OCI-LY1 (cell line): ENCODE measurements at regions not wholly inside any gene's neighbourhood (a gene's known extent, or its start where the extent isn't known, plus 50 kb on each side); places are given as distances from the start of the nearest gene placed in this dataset.

Experiments used
- H2AFZ ChIP-seq: fragments of 200-600 bp; sonication (generic), shearing (Covaris generic); 2 replicates; pipeline ENCODE4 v1.6.0; 2014; ENCODE audit warnings: antibody characterized with exemption, mild to moderate bottlenecking, low read length
- H3F3A ChIP-seq: fragments of 200-600 bp; sonication (generic), shearing (Covaris generic); 2 replicates; pipeline ENCODE4 v1.6.0; 2014; ENCODE audit warnings: mild to moderate bottlenecking, antibody characterized with exemption, low read length, moderate library complexity; ENCODE audit not compliant: insufficient read depth
- H3K27ac ChIP-seq: fragments of 200-600 bp; sonication (generic); 2 replicates; pipeline ENCODE4 v1.5.1; 2014; ENCODE audit warnings: low read length, mixed run types, mild to moderate bottlenecking, low read depth; ENCODE audit not compliant: poor library complexity, severe bottlenecking
- H3K27me3 ChIP-seq: fragments of 200-600 bp; sonication (generic); 2 replicates; pipeline ENCODE4 v1.6.0; 2014; ENCODE audit warnings: antibody characterized with exemption, mild to moderate bottlenecking, low read length, moderate library complexity; ENCODE audit not compliant: insufficient read depth
- H3K36me3 ChIP-seq: fragments of 200-600 bp; sonication (generic); 2 replicates; pipeline ENCODE4 v1.6.1; 2014; ENCODE audit warnings: mild to moderate bottlenecking, antibody characterized with exemption, low read length, moderate library complexity, mixed read lengths; ENCODE audit not compliant: insufficient read depth
- H3K4me1 ChIP-seq: fragments of 200-600 bp; sonication (generic); 2 replicates; pipeline ENCODE4 v1.5.1; 2014; ENCODE audit warnings: mild to moderate bottlenecking, low read length, moderate library complexity; ENCODE audit not compliant: insufficient read depth, severe bottlenecking
- H3K4me2 ChIP-seq: fragments of 200-600 bp; sonication (generic), shearing (Covaris generic); 2 replicates; pipeline ENCODE4 v1.6.1; 2014; ENCODE audit warnings: low read length
- H3K4me3 ChIP-seq: fragments of 200-600 bp; sonication (generic); 2 replicates; pipeline ENCODE4 v1.5.1; 2014; ENCODE audit warnings: low read length, low read depth, mild to moderate bottlenecking, mixed read lengths; ENCODE audit not compliant: poor library complexity, severe bottlenecking
- H3K79me2 ChIP-seq: fragments of 200-600 bp; shearing (Covaris generic); 2 replicates; pipeline ENCODE4 v1.6.1; 2016; ENCODE audit warnings: mixed run types, low read length, mixed read lengths; ENCODE audit not compliant: insufficient read depth
- H3K9ac ChIP-seq: fragments of 200-600 bp; sonication (generic), shearing (Covaris generic); 2 replicates; pipeline ENCODE4 v1.6.1; 2014; ENCODE audit warnings: mild to moderate bottlenecking, low read length, mixed read lengths
- H3K9me2 ChIP-seq: fragments of 200-600 bp; sonication (generic), shearing (Covaris generic); 2 replicates; pipeline ENCODE4 v1.6.1; 2014; ENCODE audit warnings: low read depth, mild to moderate bottlenecking, low read length, mixed read lengths
- H3K9me3 ChIP-seq: fragments of 200-600 bp; shearing (Covaris generic); 2 replicates; pipeline ENCODE4 v1.6.1; 2014; ENCODE audit warnings: low read length, mixed read lengths
- H4K20me1 ChIP-seq: fragments of 200-600 bp; sonication (generic), shearing (Covaris generic); 2 replicates; pipeline ENCODE4 v1.6.0; 2016; ENCODE audit warnings: mild to moderate bottlenecking, low read length; ENCODE audit not compliant: insufficient read depth
- EZH2 ChIP-seq: fragments of 200-600 bp; sonication (generic), shearing (Covaris generic); IDR thresholded peaks from 2 replicates; pipeline ENCODE4 v1.8.0; 2017; ENCODE audit warnings: borderline replicate concordance, mixed run types, mild to moderate bottlenecking, antibody characterized with exemption, low read length, moderate library complexity, mixed read lengths
- TF ChIP-seq, protein P1 (sequence below): fragments of 200-600 bp; sonication (generic), shearing (Covaris generic); IDR thresholded peaks from 2 replicates; pipeline ENCODE4 v1.5.1; 2017; ENCODE audit warnings: mild to moderate bottlenecking, antibody characterized with exemption, low read length, moderate library complexity, mixed read lengths

DNA sequence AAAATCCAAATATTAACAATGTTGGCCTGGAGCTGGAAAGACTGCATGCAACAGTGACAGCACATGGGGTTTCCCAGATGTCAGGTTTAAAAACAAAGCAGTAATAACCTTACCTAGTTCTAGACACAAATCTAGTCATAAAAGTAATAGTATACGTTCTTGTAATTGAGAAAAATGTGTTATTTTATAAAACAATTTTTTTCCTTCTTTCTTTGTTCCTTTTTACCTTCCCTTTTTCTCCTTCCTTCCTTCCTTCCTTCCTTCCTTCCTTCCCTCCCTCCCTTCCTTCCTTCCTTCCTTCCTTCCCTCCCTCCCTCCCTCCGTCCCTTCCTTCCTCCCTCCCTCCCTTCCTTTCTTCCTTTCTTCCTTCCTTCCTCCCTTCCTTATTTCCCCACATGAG is 242.7 kb upstream of the PDE10A start:
- H4K20me1 ChIP-seq, result no peaks in the 10 kb centered on the region
- no peaks in the 10 kb centered on the region for H3K9me3 ChIP-seq
- H3K4me3 ChIP-seq, result no peak overlapping the region
- no peak overlapping the region for H3K4me2 ChIP-seq
- H3K27ac ChIP-seq, result no peak overlapping the region
- TF ChIP-seq, protein P1, sequence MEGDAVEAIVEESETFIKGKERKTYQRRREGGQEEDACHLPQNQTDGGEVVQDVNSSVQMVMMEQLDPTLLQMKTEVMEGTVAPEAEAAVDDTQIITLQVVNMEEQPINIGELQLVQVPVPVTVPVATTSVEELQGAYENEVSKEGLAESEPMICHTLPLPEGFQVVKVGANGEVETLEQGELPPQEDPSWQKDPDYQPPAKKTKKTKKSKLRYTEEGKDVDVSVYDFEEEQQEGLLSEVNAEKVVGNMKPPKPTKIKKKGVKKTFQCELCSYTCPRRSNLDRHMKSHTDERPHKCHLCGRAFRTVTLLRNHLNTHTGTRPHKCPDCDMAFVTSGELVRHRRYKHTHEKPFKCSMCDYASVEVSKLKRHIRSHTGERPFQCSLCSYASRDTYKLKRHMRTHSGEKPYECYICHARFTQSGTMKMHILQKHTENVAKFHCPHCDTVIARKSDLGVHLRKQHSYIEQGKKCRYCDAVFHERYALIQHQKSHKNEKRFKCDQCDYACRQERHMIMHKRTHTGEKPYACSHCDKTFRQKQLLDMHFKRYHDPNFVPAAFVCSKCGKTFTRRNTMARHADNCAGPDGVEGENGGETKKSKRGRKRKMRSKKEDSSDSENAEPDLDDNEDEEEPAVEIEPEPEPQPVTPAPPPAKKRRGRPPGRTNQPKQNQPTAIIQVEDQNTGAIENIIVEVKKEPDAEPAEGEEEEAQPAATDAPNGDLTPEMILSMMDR, result no peak
- no peak for TF ChIP-seq EZH2
- no peaks in the 10 kb centered on the region for H3K36me3 ChIP-seq
- no peak overlapping the region for H2AFZ ChIP-seq
- H3K27me3 ChIP-seq, result no peaks in the 10 kb centered on the region
- H3K9ac ChIP-seq, result no peak overlapping the region
- no peaks in the 10 kb centered on the region for H3F3A ChIP-seq
- H3K4me1 ChIP-seq, result no peaks in the 10 kb centered on the region
- H3K79me2 ChIP-seq, result no peaks in the 10 kb centered on the region
- H3K9me2 ChIP-seq, result no peaks in the 10 kb centered on the region

DNA sequence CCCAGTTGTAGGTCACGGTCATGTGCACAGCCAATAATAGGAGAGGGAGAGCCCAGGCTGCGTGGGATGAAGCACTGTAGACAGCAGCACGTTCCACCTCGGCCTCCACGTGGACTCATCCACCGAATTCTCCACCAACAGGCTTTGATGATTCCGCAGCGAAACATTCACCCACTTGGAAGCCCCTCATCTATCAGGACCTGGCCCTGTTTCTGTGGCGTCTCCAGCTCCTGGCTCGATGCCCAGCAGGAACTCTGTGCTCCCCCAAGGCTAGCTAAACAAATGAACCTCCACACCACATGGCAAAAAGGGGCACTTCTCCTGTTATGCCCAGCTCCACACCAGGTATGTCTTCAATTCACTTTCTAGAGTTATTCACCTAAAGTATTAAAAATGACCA is 237.9 kb upstream of the PDE10A start:
- no peaks in the 10 kb centered on the region for H3K4me1 ChIP-seq
- H3K79me2 ChIP-seq, result no peaks in the 10 kb centered on the region
- H3K9me3 ChIP-seq, result no peaks in the 10 kb centered on the region
- H3K27me3 ChIP-seq, result no peaks in the 10 kb centered on the region
- no peaks in the 10 kb centered on the region for H3K36me3 ChIP-seq
- H3F3A ChIP-seq, result no peaks in the 10 kb centered on the region
- H3K4me2 ChIP-seq, result no peak overlapping the region
- TF ChIP-seq, protein P1, result no peak
- no peak for TF ChIP-seq EZH2
- no peaks in the 10 kb centered on the region for H3K9me2 ChIP-seq
- H4K20me1 ChIP-seq, result no peaks in the 10 kb centered on the region
- no peak overlapping the region for H3K4me3 ChIP-seq
- no peak overlapping the region for H2AFZ ChIP-seq
- H3K27ac ChIP-seq, result no peak overlapping the region
- H3K9ac ChIP-seq, result no peak overlapping the region

DNA sequence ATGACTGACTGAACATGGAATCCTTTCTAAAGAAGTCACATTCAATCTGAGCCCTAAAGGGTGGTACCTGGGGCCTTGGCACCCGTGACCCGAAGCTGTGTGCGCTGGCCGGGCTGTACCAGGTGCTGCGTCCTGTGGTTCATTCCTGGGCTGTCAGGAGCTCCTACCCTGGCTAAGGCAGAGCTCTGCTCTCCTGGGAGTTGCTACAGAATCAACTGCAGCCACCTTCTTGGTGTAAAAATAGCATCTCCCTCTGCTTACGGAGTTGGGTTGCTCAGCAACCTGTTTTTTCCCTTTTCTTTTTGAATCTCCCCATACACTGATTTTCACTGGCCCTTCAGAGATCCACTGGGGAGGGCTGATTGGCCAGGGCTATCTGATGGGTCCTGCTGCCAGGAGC is 236.6 kb upstream of the PDE10A start:
- no peaks in the 10 kb centered on the region for H4K20me1 ChIP-seq
- no peaks in the 10 kb centered on the region for H3K27me3 ChIP-seq
- no peak overlapping the region for H3K9ac ChIP-seq
- H3K9me2 ChIP-seq, result no peaks in the 10 kb centered on the region
- no peaks in the 10 kb centered on the region for H3K79me2 ChIP-seq
- H2AFZ ChIP-seq, result no peak overlapping the region
- no peak overlapping the region for H3K27ac ChIP-seq
- no peak overlapping the region for H3K4me2 ChIP-seq
- no peaks in the 10 kb centered on the region for H3K9me3 ChIP-seq
- H3K4me3 ChIP-seq, result no peak overlapping the region
- no peaks in the 10 kb centered on the region for H3K36me3 ChIP-seq
- H3F3A ChIP-seq, result no peaks in the 10 kb centered on the region
- no peaks in the 10 kb centered on the region for H3K4me1 ChIP-seq
- TF ChIP-seq, protein P1, result no peak
- TF ChIP-seq EZH2, result no peak
